ENCODE measurements at regions not wholly inside any gene's neighbourhood (a gene's known extent, or its start where the extent isn't known, plus 50 kb on each side); places are given as distances from the start of the nearest gene placed in this dataset.

DNA sequence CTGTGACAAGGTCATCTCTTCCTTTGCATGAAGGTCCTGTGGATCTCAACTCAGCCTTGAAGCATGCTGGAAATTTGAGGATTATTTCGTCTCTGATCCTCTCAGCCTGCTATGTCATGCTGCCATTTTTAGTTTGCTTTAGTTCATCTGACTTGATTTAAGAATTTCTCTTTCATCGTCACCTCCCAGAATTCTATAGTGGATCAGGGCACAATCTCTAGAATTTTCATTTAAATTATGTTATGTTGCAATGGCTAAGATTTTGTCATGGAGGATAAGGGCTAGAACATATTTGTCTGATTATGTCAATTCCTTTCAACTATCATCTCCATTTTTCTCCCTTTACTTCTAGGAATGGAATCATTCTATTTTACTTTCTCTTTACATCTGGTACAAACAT lies 98.8 kb downstream of the PCDH10 start:
- Histone ChIP-seq H2AFZ (replicated peaks; ENCODE audit: low read length, poor library complexity) (no peak overlapping the region), H3K27me3 (ENCODE audit: control insufficient read depth, insufficient read depth, low read length) (no peaks in the 10 kb centered on the region), H2AK5ac (ENCODE audit: low read depth, low read length) (no peak overlapping the region), H4K5ac (ENCODE audit: low read depth, low read length) (no peak overlapping the region), H3K56ac (ENCODE audit: extremely low read depth, insufficient read depth, low read length) (no peak overlapping the region), H3K14ac (replicated peaks; ENCODE audit: low read depth, low read length) (no peak overlapping the region), H2AK9ac (replicated peaks; ENCODE audit: low read depth, low read length, poor library complexity) (no peak overlapping the region), H3K4me2 (ENCODE audit: low read depth, low read length) (no peak overlapping the region), H3K4me3 (ENCODE audit: insufficient read depth, low read depth, low read length) (no peak overlapping the region), H3K9me3 (ENCODE audit: control insufficient read depth, insufficient read depth, low read length) (no peaks in the 10 kb centered on the region; the same call in 1 of the 2 replicates), H3K18ac (ENCODE audit: low read depth, low read length) (no peak overlapping the region), H2BK15ac (ENCODE audit: low read depth, low read length) (no peak overlapping the region), H3K27ac (ENCODE audit: insufficient read depth, low read length) (no peak overlapping the region), H4K8ac (ENCODE audit: low read depth in 2 of 2, low read length in 2 of 2) (no peak overlapping the region), H4K20me1 (ENCODE audit: insufficient read depth, low read length) (no peaks in the 10 kb centered on the region), H4K91ac (ENCODE audit: insufficient read depth, low read depth, low read length) (no peak overlapping the region), H3K9me1 (ENCODE audit: insufficient read depth, low read length) (no peaks in the 10 kb centered on the region), H3K79me1 (ENCODE audit: low read depth in 1 of 2, low read length in 2 of 2) (no peaks in the 10 kb centered on the region), H3K23ac (ENCODE audit: low read depth, low read length) (no peak overlapping the region), H2BK5ac (ENCODE audit: low read depth, low read length, poor library complexity, severe bottlenecking) (no peak overlapping the region), H3K9ac (ENCODE audit: low read depth, low read length) (no peak overlapping the region), H2BK20ac (ENCODE audit: low read depth, low read length) (no peak overlapping the region), H3K4ac (ENCODE audit: low read depth, low read length) (no peak overlapping the region), H3K4me1 (ENCODE audit: control insufficient read depth, insufficient read depth, low read length) (no peaks in the 10 kb centered on the region), H2BK120ac (ENCODE audit: low read depth, low read length) (no peak overlapping the region), H3K36me3 (ENCODE audit: control insufficient read depth, insufficient read depth, low read length) (no peaks in the 10 kb centered on the region)
- dilution Hi-C loops (cut with HindIII; ENCODE audit: low sequenced_read_pairs, unreplicated experiment) = no loop called here
- no CpG with 5 or more reads among the region's 2 CpGs for WGBS, 2 experiments (ENCODE audit: extremely low coverage in 2 of 2, insufficient read length in 1 of 2)
- ATAC-seq (ENCODE audit: low read depth) = no peak
- ChIA-PET CTCF (no interaction called here), POLR2A (ENCODE audit: unreplicated experiment) (no interaction called here)
- in situ Hi-C loops (cut with MboI; ENCODE audit: low sequenced_read_pairs) = no loop called here
- no TSS peak for BruUV-seq (replicated peaks)
- TF ChIP-seq RFX5 (IDR thresholded peaks at IDR 0.05; ENCODE audit: low read depth, low read length) (no peak), SMC3 (IDR thresholded peaks at IDR 0.05; ENCODE audit: low read depth, low read length) (no peak), BHLHE40 (IDR thresholded peaks at IDR 0.05; ENCODE audit: low read depth, low read length) (no peak), MXI1 (IDR thresholded peaks at IDR 0.05; ENCODE audit: borderline replicate concordance, low read depth, low read length) (no peak), CHD1 (IDR thresholded peaks at IDR 0.05; ENCODE audit: low read depth, low read length) (no peak), MAFK (IDR thresholded peaks at IDR 0.05; ENCODE audit: low read depth, low read length) (no peak), CEBPB (IDR thresholded peaks at IDR 0.05; ENCODE audit: low read depth, low read length) (no peak), NFE2L2 (IDR thresholded peaks at IDR 0.05; ENCODE audit: low read depth, low read length) (no peak), FOS (IDR thresholded peaks at IDR 0.05; ENCODE audit: low read depth, low read length) (no peak), POLR2A (IDR thresholded peaks at IDR 0.05; ENCODE audit: low read depth, low read length) (no peak), RCOR1 (IDR thresholded peaks at IDR 0.05; ENCODE audit: insufficient replicate concordance, low read length) (no peak), RAD21 (IDR thresholded peaks at IDR 0.05; ENCODE audit: low read length) (no peak), MAZ (IDR thresholded peaks at IDR 0.05; ENCODE audit: borderline replicate concordance, low read depth, low read length) (no peak)
- TF ChIP-seq, protein P1, sequence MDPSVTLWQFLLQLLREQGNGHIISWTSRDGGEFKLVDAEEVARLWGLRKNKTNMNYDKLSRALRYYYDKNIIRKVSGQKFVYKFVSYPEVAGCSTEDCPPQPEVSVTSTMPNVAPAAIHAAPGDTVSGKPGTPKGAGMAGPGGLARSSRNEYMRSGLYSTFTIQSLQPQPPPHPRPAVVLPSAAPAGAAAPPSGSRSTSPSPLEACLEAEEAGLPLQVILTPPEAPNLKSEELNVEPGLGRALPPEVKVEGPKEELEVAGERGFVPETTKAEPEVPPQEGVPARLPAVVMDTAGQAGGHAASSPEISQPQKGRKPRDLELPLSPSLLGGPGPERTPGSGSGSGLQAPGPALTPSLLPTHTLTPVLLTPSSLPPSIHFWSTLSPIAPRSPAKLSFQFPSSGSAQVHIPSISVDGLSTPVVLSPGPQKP (IDR thresholded peaks at IDR 0.05; ENCODE audit: borderline replicate concordance, low read depth, low read length) = no peak
- TF ChIP-seq, protein P2, sequence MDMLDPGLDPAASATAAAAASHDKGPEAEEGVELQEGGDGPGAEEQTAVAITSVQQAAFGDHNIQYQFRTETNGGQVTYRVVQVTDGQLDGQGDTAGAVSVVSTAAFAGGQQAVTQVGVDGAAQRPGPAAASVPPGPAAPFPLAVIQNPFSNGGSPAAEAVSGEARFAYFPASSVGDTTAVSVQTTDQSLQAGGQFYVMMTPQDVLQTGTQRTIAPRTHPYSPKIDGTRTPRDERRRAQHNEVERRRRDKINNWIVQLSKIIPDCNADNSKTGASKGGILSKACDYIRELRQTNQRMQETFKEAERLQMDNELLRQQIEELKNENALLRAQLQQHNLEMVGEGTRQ (IDR thresholded peaks at IDR 0.05; ENCODE audit: low read depth, low read length) = no peak
- TF ChIP-seq, protein P3, sequence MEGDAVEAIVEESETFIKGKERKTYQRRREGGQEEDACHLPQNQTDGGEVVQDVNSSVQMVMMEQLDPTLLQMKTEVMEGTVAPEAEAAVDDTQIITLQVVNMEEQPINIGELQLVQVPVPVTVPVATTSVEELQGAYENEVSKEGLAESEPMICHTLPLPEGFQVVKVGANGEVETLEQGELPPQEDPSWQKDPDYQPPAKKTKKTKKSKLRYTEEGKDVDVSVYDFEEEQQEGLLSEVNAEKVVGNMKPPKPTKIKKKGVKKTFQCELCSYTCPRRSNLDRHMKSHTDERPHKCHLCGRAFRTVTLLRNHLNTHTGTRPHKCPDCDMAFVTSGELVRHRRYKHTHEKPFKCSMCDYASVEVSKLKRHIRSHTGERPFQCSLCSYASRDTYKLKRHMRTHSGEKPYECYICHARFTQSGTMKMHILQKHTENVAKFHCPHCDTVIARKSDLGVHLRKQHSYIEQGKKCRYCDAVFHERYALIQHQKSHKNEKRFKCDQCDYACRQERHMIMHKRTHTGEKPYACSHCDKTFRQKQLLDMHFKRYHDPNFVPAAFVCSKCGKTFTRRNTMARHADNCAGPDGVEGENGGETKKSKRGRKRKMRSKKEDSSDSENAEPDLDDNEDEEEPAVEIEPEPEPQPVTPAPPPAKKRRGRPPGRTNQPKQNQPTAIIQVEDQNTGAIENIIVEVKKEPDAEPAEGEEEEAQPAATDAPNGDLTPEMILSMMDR (conservative IDR thresholded peaks at IDR 0.05; ENCODE audit: low read depth, low read length) = no peak
- DNase-seq = no peak
- intact Hi-C loops (cut with micrococcal nuclease) = no loop called here

All from IMR-90 (cell line).